ENCODE measurements at regions not wholly inside any gene's neighbourhood (a gene's known extent, or its start where the extent isn't known, plus 50 kb on each side); places are given as distances from the start of the nearest gene placed in this dataset.
A peak's percentile ranks its signal among the peaks of the same experiment; 100 is the strongest.

DNA sequence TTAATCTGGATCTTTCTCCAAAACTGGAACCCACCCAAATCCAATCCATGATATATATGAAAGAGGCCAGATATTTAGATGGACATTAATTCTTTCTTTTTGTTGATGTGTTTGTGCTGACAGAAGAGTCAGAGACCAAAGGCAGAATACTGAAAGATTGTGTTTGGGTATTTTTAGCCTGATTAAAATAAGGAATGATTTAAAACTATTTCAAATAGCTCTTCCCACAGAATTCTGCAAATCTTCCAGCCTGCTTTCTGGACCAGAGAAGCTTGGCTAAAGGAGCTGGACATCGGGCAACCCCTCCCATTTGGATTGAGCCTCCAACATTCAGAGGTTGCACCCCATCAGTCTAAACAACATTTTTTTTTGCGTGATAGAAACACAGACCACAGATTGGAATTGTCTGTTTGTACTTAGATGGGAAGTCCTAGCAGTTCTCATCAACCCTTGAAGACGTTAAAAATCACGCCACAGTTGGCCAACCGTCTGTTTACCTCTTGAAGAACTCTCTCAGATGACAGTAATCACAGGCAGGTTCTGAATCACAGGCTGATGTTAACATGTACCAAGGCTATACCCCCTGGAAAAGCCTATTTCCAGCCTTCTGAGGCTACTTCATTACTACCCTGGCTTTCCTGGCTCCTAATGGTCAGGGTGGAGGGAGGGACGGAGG lies 155.2 kb upstream of the NRP1 start:
- Mint-ChIP-seq H3K36me3 (no peaks in the 10 kb centered on the region), H3K4me3 (no peak overlapping the region), H3K27ac (no peak overlapping the region), H3K9me3 (peaks cover 0 to 8% (median 3%) of the 10 kb centered on the region in 7 donors), H3K4me1 (peaks cover 4% of the 10 kb centered on the region), H3K27me3 (ENCODE audit: low read depth in 3 of 3) (peaks cover 4 to 10% (median 9%) of the 10 kb centered on the region in 3 donors)
- no peak for DNase-seq
- Histone ChIP-seq H3K9me3 (replicated peaks in 1 of 2; ENCODE audit: control insufficient read depth in 1 of 2, insufficient read depth in 1 of 2, low read length in 2 of 2) (no peaks in the 10 kb centered on the region), H3K4me1 (ENCODE audit: control insufficient read depth in 1 of 2, insufficient read depth in 2 of 2, low read length in 2 of 2) (no peaks in the 10 kb centered on the region), H2AFZ (ENCODE audit: insufficient read depth, low read depth, low read length, poor library complexity, severe bottlenecking) (no peak overlapping the region), H3K9ac (ENCODE audit: insufficient read depth, low read length, poor library complexity, severe bottlenecking) (no peak overlapping the region), H3K4me2 (replicated peaks; ENCODE audit: extremely low read depth, low read length, poor library complexity, severe bottlenecking) (no peak overlapping the region), H3K27ac (ENCODE audit: low read depth in 1 of 2, low read length in 2 of 2) (no peak overlapping the region), H4K20me1 (ENCODE audit: insufficient read depth, low read length) (no peaks in the 10 kb centered on the region), H3K27me3 (ENCODE audit: control insufficient read depth in 2 of 2, insufficient read depth in 2 of 2, low read length in 2 of 2) (no peaks in the 10 kb centered on the region), H3K4me3 (replicated peaks in 1 of 3; ENCODE audit: low read depth in 2 of 3, low read length in 3 of 3) (no peak overlapping the region), H3K79me2 (ENCODE audit: insufficient read depth, low read length) (no peaks in the 10 kb centered on the region), H3K36me3 (replicated peaks in 1 of 2; ENCODE audit: control insufficient read depth in 1 of 2, insufficient read depth in 2 of 2, low read length in 2 of 2) (no peaks in the 10 kb centered on the region)
- WGBS (ENCODE audit: insufficient coverage), result 89% methylated on average over 3 of the region's 6 CpGs
- intact Hi-C loops (cut with micrococcal nuclease), result no loop called here
- TF ChIP-seq, protein P1, sequence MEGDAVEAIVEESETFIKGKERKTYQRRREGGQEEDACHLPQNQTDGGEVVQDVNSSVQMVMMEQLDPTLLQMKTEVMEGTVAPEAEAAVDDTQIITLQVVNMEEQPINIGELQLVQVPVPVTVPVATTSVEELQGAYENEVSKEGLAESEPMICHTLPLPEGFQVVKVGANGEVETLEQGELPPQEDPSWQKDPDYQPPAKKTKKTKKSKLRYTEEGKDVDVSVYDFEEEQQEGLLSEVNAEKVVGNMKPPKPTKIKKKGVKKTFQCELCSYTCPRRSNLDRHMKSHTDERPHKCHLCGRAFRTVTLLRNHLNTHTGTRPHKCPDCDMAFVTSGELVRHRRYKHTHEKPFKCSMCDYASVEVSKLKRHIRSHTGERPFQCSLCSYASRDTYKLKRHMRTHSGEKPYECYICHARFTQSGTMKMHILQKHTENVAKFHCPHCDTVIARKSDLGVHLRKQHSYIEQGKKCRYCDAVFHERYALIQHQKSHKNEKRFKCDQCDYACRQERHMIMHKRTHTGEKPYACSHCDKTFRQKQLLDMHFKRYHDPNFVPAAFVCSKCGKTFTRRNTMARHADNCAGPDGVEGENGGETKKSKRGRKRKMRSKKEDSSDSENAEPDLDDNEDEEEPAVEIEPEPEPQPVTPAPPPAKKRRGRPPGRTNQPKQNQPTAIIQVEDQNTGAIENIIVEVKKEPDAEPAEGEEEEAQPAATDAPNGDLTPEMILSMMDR (IDR thresholded peaks at IDR 0.05), result no peak

DNA sequence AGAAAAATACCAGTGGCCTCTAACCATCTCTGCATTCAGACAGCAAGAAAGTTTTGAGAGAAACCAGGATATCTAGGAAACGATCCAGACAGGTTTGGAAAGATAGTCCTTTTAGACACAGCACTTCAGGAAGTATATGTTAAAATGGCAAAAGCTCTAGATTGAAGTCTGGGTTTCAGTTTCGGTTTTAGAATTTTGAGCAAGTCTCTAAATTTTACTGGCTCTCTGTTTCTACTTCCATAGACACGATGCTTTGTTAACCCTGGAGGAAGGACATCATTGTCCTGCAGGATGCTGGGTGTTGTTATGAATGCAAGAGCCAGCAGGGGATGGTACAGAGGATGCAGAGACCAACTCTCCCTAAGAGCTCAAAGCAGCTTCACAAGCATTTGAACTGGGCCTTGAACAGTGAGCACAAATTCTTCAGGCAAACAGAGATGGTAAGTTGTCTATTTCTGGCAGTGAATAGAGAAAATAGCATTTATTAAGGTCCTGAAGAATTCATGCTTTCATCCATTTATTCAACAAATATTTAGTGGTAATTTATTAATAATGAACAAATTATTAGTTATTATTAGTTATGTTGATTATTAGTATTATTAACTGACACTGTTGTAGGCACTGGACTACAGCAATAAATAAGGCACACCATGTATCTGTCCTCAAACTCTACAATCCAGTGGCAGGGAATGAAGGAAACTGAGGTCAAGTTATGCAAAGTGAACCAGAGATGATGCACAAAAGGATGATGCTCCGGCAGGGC lies 152.7 kb upstream of the NRP1 start:
- intact Hi-C loops (cut with micrococcal nuclease), result no loop called here
- Histone ChIP-seq H3K9ac (ENCODE audit: insufficient read depth, low read length, poor library complexity, severe bottlenecking) (no peak overlapping the region), H3K27ac (ENCODE audit: low read depth in 1 of 2, low read length in 2 of 2) (no peak overlapping the region), H3K4me2 (replicated peaks; ENCODE audit: extremely low read depth, low read length, poor library complexity, severe bottlenecking) (peak overlapping the region; percentile 18), H3K9me3 (replicated peaks in 1 of 2; ENCODE audit: control insufficient read depth in 1 of 2, insufficient read depth in 1 of 2, low read length in 2 of 2) (no peaks in the 10 kb centered on the region), H3K4me1 (ENCODE audit: control insufficient read depth in 1 of 2, insufficient read depth in 2 of 2, low read length in 2 of 2) (no peaks in the 10 kb centered on the region), H3K36me3 (replicated peaks in 1 of 2; ENCODE audit: control insufficient read depth in 1 of 2, insufficient read depth in 2 of 2, low read length in 2 of 2) (no peaks in the 10 kb centered on the region), H2AFZ (ENCODE audit: insufficient read depth, low read depth, low read length, poor library complexity, severe bottlenecking) (peak overlapping the region; percentile 56), H4K20me1 (ENCODE audit: insufficient read depth, low read length) (no peaks in the 10 kb centered on the region), H3K27me3 (ENCODE audit: control insufficient read depth in 2 of 2, insufficient read depth in 2 of 2, low read length in 2 of 2) (no peaks in the 10 kb centered on the region), H3K4me3 (replicated peaks in 1 of 3; ENCODE audit: low read depth in 2 of 3, low read length in 3 of 3) (no peak overlapping the region), H3K79me2 (ENCODE audit: insufficient read depth, low read length) (no peaks in the 10 kb centered on the region)
- Mint-ChIP-seq H3K36me3 (no peaks in the 10 kb centered on the region), H3K27me3 (ENCODE audit: low read depth in 3 of 3) (peaks cover 0 to 7% (median 5%) of the 10 kb centered on the region in 3 donors), H3K4me1 (peaks cover 4% of the 10 kb centered on the region), H3K9me3 (peaks cover 0 to 7% (median 3%) of the 10 kb centered on the region in 7 donors), H3K4me3 (peak overlapping the region in 1 of 2 donors; percentile 72), H3K27ac (peak overlapping the region in 3 of 7 donors; percentile 28 to 63 (median 50))
- TF ChIP-seq, protein P1 (IDR thresholded peaks at IDR 0.05), result no peak
- no CpG with 5 or more reads among the region's 4 CpGs for WGBS (ENCODE audit: insufficient coverage)
- DNase-seq, result peak in 1 of 3 donors; percentile 5

Data from CD14-positive monocyte (primary cell).